ENCODE measurements at regions not wholly inside any gene's neighbourhood (a gene's known extent, or its start where the extent isn't known, plus 50 kb on each side); places are given as distances from the start of the nearest gene placed in this dataset.

- Histone ChIP-seq H3K9me3 (ENCODE audit: severe bottlenecking) (peaks cover 11% of the 10 kb centered on the region), H3K4me3 (ENCODE audit: low read depth, low read length) (no peak overlapping the region), H3K27me3 (ENCODE audit: insufficient read depth, low read depth, severe bottlenecking) (peaks cover 36% of the 10 kb centered on the region), H3K36me3 (no peaks in the 10 kb centered on the region), H3K27ac (no peak overlapping the region)
- peak; percentile 76 for DNase-seq
- TF ChIP-seq CTCF (IDR thresholded peaks at IDR 0.05; ENCODE audit: low read depth, low read length) = peak; percentile 97
Measured at GRCh38 chr1:5514527-5515183, 477.6 kb downstream of the NPHP4 start.

- Histone ChIP-seq H3K27me3 (ENCODE audit: insufficient read depth, low read depth, severe bottlenecking) (peaks cover 36% of the 10 kb centered on the region), H3K36me3 (no peaks in the 10 kb centered on the region), H3K27ac (no peak overlapping the region), H3K9me3 (ENCODE audit: severe bottlenecking) (peaks cover 4% of the 10 kb centered on the region), H3K4me3 (ENCODE audit: low read depth, low read length) (no peak overlapping the region)
- no peak for DNase-seq
- no peak for TF ChIP-seq CTCF (IDR thresholded peaks at IDR 0.05; ENCODE audit: low read depth, low read length)
Measured at GRCh38 chr1:5513846-5514526, 478.2 kb downstream of the NPHP4 start.

DNA sequence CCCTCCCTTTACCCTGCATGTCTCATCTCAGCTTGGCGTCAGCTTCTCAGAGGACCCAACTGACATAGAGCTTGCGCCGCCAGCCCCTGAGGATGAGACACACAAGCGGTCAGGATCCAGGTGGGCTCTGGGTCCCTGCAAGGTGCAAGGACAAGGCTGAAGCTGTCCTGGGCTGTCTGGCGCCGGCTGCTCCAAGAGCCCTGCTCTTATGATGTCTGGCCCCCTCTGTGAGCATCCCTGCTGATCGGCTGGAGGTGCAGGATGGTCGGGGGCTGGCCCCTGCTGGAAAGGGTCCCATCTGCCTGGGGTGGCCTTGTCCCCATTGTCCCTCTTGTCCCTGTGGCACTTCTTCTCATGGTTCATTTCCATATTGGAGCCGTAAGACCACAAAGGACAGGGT lies 479.0 kb downstream of the NPHP4 start:
- no peak overlapping the region for H3K4me3 ChIP-seq (ENCODE audit: low read depth, low read length)
- H3K27me3 ChIP-seq (ENCODE audit: insufficient read depth, low read depth, severe bottlenecking) = peaks cover 36% of the 10 kb centered on the region
- TF ChIP-seq CTCF (IDR thresholded peaks at IDR 0.05; ENCODE audit: low read depth, low read length) = no peak
- H3K9me3 ChIP-seq (ENCODE audit: severe bottlenecking) = no peaks in the 10 kb centered on the region
- H3K27ac ChIP-seq = no peak overlapping the region
- no peaks in the 10 kb centered on the region for H3K36me3 ChIP-seq
- no peak for DNase-seq

DNA sequence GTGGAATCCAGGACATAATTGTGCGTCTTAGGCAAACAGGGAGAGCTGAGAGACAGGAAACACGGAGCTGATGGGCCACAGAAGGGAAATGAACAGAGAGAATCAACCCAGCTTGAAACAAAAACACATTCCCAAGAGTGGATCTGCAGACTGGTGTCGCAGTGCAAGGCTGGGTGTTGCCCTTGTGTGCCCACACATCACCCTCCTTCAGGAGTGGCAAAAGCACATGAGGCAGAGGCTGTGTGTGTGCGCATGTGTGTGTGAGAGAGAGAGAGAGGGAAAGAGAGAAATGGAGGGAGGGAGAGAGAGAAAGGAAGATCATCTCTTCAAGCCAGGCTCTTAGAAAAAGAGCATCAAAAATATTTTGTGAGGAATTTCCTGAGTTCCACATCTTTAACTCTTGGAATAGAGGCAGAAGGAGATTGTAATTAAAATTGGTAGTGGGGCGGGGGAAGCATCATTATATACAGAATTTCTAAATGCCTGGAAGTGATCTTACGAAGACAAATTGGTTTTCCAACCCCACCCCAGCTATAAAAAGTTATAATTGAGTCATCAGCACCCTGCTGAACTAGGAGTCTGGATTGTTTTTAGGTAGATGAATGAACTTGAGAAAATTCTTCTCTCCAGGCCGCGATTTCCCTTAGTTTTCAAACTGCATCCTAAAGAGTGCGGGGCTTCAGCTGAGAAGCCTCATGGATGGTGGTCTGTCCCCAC lies 480.7 kb downstream of the NPHP4 start:
- no peak for DNase-seq
- Histone ChIP-seq H3K27me3 (ENCODE audit: insufficient read depth, low read depth, severe bottlenecking) (peaks cover 36% of the 10 kb centered on the region), H3K27ac (no peak overlapping the region)

More for the DNA sequence above, 480.7 kb downstream of the NPHP4 start:
- TF ChIP-seq CTCF (IDR thresholded peaks at IDR 0.05; ENCODE audit: low read depth, low read length) = no peak
- no peaks in the 10 kb centered on the region for H3K36me3 ChIP-seq
- no peaks in the 10 kb centered on the region for H3K9me3 ChIP-seq (ENCODE audit: severe bottlenecking)
- H3K4me3 ChIP-seq (ENCODE audit: low read depth, low read length) = no peak overlapping the region
